ENCODE measurements at regions not wholly inside any gene's neighbourhood (a gene's known extent, or its start where the extent isn't known, plus 50 kb on each side); places are given as distances from the start of the nearest gene placed in this dataset.

DNA sequence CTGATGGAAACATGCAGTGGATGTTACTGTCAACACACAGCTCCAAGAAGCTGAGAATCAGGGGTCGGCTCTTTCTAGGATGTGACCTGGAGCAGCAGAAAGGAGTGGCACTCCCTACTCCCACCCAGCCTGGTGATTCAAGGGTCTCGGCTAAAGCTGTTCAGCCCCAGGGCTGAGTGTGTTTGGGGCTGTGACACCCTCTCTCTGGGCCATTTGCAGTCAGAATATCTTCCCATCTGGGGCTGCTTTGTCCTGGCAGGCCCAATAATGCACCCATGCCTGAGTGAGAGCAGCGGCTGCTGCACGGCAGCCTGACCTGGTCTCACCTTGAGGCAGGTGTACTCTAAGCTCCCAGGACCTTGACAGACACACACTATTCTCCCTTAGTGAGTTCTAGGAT is 52.5 kb upstream of the AJAP1 start:
- TF ChIP-seq EZH2phosphoT487 (IDR thresholded peaks at IDR 0.05; ENCODE audit: borderline replicate concordance, low read length) = no peak
- TF ChIP-seq, protein P1, sequence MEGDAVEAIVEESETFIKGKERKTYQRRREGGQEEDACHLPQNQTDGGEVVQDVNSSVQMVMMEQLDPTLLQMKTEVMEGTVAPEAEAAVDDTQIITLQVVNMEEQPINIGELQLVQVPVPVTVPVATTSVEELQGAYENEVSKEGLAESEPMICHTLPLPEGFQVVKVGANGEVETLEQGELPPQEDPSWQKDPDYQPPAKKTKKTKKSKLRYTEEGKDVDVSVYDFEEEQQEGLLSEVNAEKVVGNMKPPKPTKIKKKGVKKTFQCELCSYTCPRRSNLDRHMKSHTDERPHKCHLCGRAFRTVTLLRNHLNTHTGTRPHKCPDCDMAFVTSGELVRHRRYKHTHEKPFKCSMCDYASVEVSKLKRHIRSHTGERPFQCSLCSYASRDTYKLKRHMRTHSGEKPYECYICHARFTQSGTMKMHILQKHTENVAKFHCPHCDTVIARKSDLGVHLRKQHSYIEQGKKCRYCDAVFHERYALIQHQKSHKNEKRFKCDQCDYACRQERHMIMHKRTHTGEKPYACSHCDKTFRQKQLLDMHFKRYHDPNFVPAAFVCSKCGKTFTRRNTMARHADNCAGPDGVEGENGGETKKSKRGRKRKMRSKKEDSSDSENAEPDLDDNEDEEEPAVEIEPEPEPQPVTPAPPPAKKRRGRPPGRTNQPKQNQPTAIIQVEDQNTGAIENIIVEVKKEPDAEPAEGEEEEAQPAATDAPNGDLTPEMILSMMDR (IDR thresholded peaks at IDR 0.05; ENCODE audit: low read depth, low read length, poor library complexity, severe bottlenecking) = no peak

Measured in DOHH2 (cell line).